ENCODE measurements at regions not wholly inside any gene's neighbourhood (a gene's known extent, or its start where the extent isn't known, plus 50 kb on each side); places are given as distances from the start of the nearest gene placed in this dataset.

DNA sequence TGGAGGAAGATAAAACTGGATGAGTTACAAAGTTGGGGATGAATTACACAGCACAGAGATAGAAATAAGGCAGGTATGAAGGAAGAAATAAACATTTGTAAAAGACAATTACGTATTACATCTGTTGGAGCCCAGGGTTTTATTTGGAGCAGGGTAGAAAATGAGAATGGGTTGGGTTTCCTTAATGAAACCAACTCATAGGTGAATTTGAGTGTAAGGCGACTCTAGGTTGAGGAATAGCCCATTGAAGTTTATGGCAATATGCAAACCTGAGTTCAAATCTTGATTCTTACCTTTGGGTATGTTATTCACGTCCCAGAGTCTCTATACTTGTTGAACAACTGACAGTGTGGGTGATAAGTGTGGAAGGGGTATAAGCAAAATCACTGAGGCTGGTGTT lies 422.3 kb upstream of the WWC1 start:
- ATAC-seq (ENCODE audit: low read depth in 2 of 2) = no peak

GRCh38 chr5:167870055-167870454 lies 421.4 kb upstream of the WWC1 start:
- no peaks in the 10 kb centered on the region for H3K27me3 ChIP-seq (ENCODE audit: control insufficient read depth, insufficient read depth, low read length)
- H3K4me1 ChIP-seq (ENCODE audit: control insufficient read depth, insufficient read depth, low read length, poor library complexity, severe bottlenecking) = no peaks in the 10 kb centered on the region
- no peak for ATAC-seq (ENCODE audit: low read depth in 2 of 2)
- Mint-ChIP-seq H3K27ac (no peak overlapping the region), H3K27me3 (no peaks in the 10 kb centered on the region), H3K4me1 (no peaks in the 10 kb centered on the region), H3K9me3 (peaks cover 0 to 7% (median 3%) of the 10 kb centered on the region in 7 donors), H3K36me3 (no peaks in the 10 kb centered on the region), H3K4me3 (no peak overlapping the region)
- no peak overlapping the region for H3K27ac ChIP-seq (ENCODE audit: insufficient read depth, low read length, poor library complexity, severe bottlenecking)
- no peaks in the 10 kb centered on the region for H3K36me3 ChIP-seq (ENCODE audit: control insufficient read depth, insufficient read depth, low read length)
- H3K4me3 ChIP-seq (ENCODE audit: low read depth, low read length) = no peak overlapping the region
- H3K9me3 ChIP-seq (ENCODE audit: control insufficient read depth in 2 of 2, low read length in 2 of 2) = no peaks in the 10 kb centered on the region
- no peak for DNase-seq

More for the DNA sequence above, 422.3 kb upstream of the WWC1 start:
- no peaks in the 10 kb centered on the region for H3K27me3 ChIP-seq (ENCODE audit: control insufficient read depth, insufficient read depth, low read length)
- H3K27ac ChIP-seq (ENCODE audit: insufficient read depth, low read length, poor library complexity, severe bottlenecking) = no peak overlapping the region
- no peaks in the 10 kb centered on the region for H3K36me3 Mint-ChIP-seq
- H3K4me1 ChIP-seq (ENCODE audit: control insufficient read depth, insufficient read depth, low read length, poor library complexity, severe bottlenecking) = no peaks in the 10 kb centered on the region
- DNase-seq = no peak
- no peaks in the 10 kb centered on the region for H3K9me3 ChIP-seq (ENCODE audit: control insufficient read depth in 2 of 2, low read length in 2 of 2)
- no peak overlapping the region for H3K4me3 ChIP-seq (ENCODE audit: low read depth, low read length)
- no peaks in the 10 kb centered on the region for H3K27me3 Mint-ChIP-seq
- H3K9me3 Mint-ChIP-seq = peaks cover 0 to 4% (median 3%) of the 10 kb centered on the region in 7 donors
- H3K4me3 Mint-ChIP-seq = no peak overlapping the region
- no peaks in the 10 kb centered on the region for H3K4me1 Mint-ChIP-seq
- no peak overlapping the region for H3K27ac Mint-ChIP-seq
- H3K36me3 ChIP-seq (ENCODE audit: control insufficient read depth, insufficient read depth, low read length) = no peaks in the 10 kb centered on the region

DNA sequence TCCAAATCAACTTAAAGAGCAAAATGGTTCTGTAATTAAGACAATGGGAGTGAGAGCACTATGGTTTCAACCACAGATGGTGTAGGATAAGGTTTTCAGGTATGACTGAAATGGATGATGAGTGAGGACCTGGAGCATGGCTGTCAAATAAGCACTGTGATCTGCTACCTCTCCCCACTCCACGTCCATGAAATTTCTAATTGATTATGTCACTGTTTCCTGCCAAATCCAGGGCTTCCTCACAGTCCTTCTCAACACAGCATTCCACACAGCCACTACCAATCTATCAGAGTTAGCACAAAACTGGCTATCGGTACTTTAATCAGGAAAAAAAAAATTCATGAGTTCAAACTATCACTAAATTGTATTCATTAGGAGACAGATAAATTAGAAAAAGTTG lies 420.4 kb upstream of the WWC1 start:
- DNase-seq (no peak), ATAC-seq (ENCODE audit: low read depth in 2 of 2) (no peak)
- Mint-ChIP-seq H3K27ac (no peak overlapping the region), H3K4me1 (no peaks in the 10 kb centered on the region), H3K9me3 (peaks cover 1 to 12% (median 5%) of the 10 kb centered on the region in 7 donors), H3K36me3 (no peaks in the 10 kb centered on the region), H3K4me3 (no peak overlapping the region), H3K27me3 (no peaks in the 10 kb centered on the region)
- no peaks in the 10 kb centered on the region for H3K4me1 ChIP-seq (ENCODE audit: control insufficient read depth, insufficient read depth, low read length, poor library complexity, severe bottlenecking)
- no peaks in the 10 kb centered on the region for H3K36me3 ChIP-seq (ENCODE audit: control insufficient read depth, insufficient read depth, low read length)
- no peak overlapping the region for H3K4me3 ChIP-seq (ENCODE audit: low read depth, low read length)
- no peak overlapping the region for H3K27ac ChIP-seq (ENCODE audit: insufficient read depth, low read length, poor library complexity, severe bottlenecking)
- no peaks in the 10 kb centered on the region for H3K27me3 ChIP-seq (ENCODE audit: control insufficient read depth, insufficient read depth, low read length)
- H3K9me3 ChIP-seq (ENCODE audit: control insufficient read depth in 2 of 2, low read length in 2 of 2) = no peaks in the 10 kb centered on the region

DNA sequence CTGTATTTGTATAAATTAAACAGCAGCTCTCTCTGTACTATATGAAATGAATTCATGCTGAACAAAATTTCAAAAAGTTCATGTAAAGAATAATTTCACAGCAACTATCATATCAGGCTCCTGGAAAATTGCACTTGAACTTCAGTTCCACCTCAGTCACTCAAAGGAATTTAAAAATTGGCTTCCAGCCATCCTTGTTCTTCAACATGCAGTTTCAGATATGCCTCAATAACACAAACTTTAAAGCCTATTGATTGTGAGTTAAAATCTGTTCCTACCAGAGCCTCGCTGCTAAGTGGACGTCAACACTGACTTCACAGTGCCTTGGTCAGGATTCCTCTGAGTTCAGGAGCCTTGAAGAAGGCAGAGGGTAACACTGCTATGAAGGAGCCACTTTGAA lies 418.7 kb upstream of the WWC1 start:
- Mint-ChIP-seq H3K27ac (no peak overlapping the region), H3K4me1 (no peaks in the 10 kb centered on the region)

DNA sequence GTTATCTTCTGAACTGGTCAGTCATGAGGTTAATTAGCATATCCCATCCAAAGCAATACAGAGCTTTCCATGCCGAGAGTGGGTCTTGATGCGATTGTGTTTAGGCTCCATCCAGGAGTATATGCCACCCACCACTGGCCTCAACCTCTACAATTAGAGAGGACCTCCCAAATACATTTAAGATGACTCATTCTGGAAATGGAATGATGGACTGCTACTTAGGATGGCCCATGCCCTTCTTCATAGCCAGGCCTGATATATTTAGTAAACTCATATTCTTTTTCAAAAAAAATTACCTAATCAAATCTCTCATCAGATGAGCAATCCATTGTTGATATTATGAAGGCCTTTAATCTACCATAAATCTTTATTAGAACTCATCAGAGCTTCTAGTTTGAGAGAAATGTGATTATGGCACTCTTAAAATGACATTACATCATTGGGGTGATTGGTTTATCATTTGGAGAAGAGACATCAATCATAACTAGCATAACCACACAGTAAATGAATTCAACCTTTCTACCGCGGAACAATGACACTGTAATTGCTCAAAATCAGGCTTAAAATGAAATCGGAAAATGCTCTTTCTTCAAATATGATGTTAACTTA lies 414.2 kb upstream of the WWC1 start:
- Mint-ChIP-seq H3K9me3 (peaks cover 0 to 12% (median 5%) of the 10 kb centered on the region in 7 donors), H3K27ac (no peak overlapping the region), H3K36me3 (no peaks in the 10 kb centered on the region), H3K4me1 (no peaks in the 10 kb centered on the region), H3K4me3 (no peak overlapping the region), H3K27me3 (no peaks in the 10 kb centered on the region)
- Histone ChIP-seq H3K27me3 (ENCODE audit: control insufficient read depth, insufficient read depth, low read length) (no peaks in the 10 kb centered on the region), H3K27ac (ENCODE audit: insufficient read depth, low read length, poor library complexity, severe bottlenecking) (no peak overlapping the region), H3K4me3 (ENCODE audit: low read depth, low read length) (no peak overlapping the region), H3K4me1 (ENCODE audit: control insufficient read depth, insufficient read depth, low read length, poor library complexity, severe bottlenecking) (no peaks in the 10 kb centered on the region), H3K9me3 (ENCODE audit: control insufficient read depth in 2 of 2, low read length in 2 of 2) (no peaks in the 10 kb centered on the region), H3K36me3 (ENCODE audit: control insufficient read depth, insufficient read depth, low read length) (no peaks in the 10 kb centered on the region)
- no peak for DNase-seq
- no peak for ATAC-seq (ENCODE audit: low read depth in 2 of 2)

More for the DNA sequence above, 418.7 kb upstream of the WWC1 start:
- Mint-ChIP-seq H3K36me3 (no peaks in the 10 kb centered on the region), H3K27me3 (no peaks in the 10 kb centered on the region), H3K9me3 (peaks cover 0 to 12% (median 7%) of the 10 kb centered on the region in 7 donors), H3K4me3 (no peak overlapping the region)
- Histone ChIP-seq H3K36me3 (ENCODE audit: control insufficient read depth, insufficient read depth, low read length) (no peaks in the 10 kb centered on the region), H3K27me3 (ENCODE audit: control insufficient read depth, insufficient read depth, low read length) (no peaks in the 10 kb centered on the region), H3K4me3 (ENCODE audit: low read depth, low read length) (no peak overlapping the region), H3K4me1 (ENCODE audit: control insufficient read depth, insufficient read depth, low read length, poor library complexity, severe bottlenecking) (no peaks in the 10 kb centered on the region), H3K27ac (ENCODE audit: insufficient read depth, low read length, poor library complexity, severe bottlenecking) (no peak overlapping the region), H3K9me3 (ENCODE audit: control insufficient read depth in 2 of 2, low read length in 2 of 2) (no peaks in the 10 kb centered on the region)
- ATAC-seq (ENCODE audit: low read depth in 2 of 2) (no peak), DNase-seq (no peak)

- Histone ChIP-seq H3K4me1 (ENCODE audit: control insufficient read depth, insufficient read depth, low read length, poor library complexity, severe bottlenecking) (no peaks in the 10 kb centered on the region), H3K27ac (ENCODE audit: insufficient read depth, low read length, poor library complexity, severe bottlenecking) (no peak overlapping the region), H3K4me3 (ENCODE audit: low read depth, low read length) (no peak overlapping the region), H3K9me3 (ENCODE audit: control insufficient read depth in 2 of 2, low read length in 2 of 2) (no peaks in the 10 kb centered on the region), H3K36me3 (ENCODE audit: control insufficient read depth, insufficient read depth, low read length) (no peaks in the 10 kb centered on the region), H3K27me3 (ENCODE audit: control insufficient read depth, insufficient read depth, low read length) (no peaks in the 10 kb centered on the region)
- no peaks in the 10 kb centered on the region for H3K36me3 Mint-ChIP-seq
- H3K4me3 Mint-ChIP-seq = no peak overlapping the region
- DNase-seq (no peak), ATAC-seq (ENCODE audit: low read depth in 2 of 2) (no peak)
- H3K27me3 Mint-ChIP-seq = no peaks in the 10 kb centered on the region
- no peaks in the 10 kb centered on the region for H3K4me1 Mint-ChIP-seq
- H3K27ac Mint-ChIP-seq = no peak overlapping the region
- H3K9me3 Mint-ChIP-seq = peaks cover 0 to 15% (median 5%) of the 10 kb centered on the region in 7 donors
These were observed 413.5 kb upstream of the WWC1 start for GRCh38 chr5:167877924-167878323.

GRCh38 chr5:167880420-167880819 lies 411.0 kb upstream of the WWC1 start:
- Mint-ChIP-seq H3K4me1 (no peaks in the 10 kb centered on the region), H3K9me3 (peaks cover 0 to 13% (median 9%) of the 10 kb centered on the region in 7 donors), H3K36me3 (no peaks in the 10 kb centered on the region), H3K27ac (no peak overlapping the region), H3K27me3 (no peaks in the 10 kb centered on the region), H3K4me3 (no peak overlapping the region)
- Histone ChIP-seq H3K27ac (ENCODE audit: insufficient read depth, low read length, poor library complexity, severe bottlenecking) (no peak overlapping the region), H3K36me3 (ENCODE audit: control insufficient read depth, insufficient read depth, low read length) (no peaks in the 10 kb centered on the region), H3K9me3 (ENCODE audit: control insufficient read depth in 2 of 2, low read length in 2 of 2) (no peaks in the 10 kb centered on the region), H3K27me3 (ENCODE audit: control insufficient read depth, insufficient read depth, low read length) (no peaks in the 10 kb centered on the region), H3K4me1 (ENCODE audit: control insufficient read depth, insufficient read depth, low read length, poor library complexity, severe bottlenecking) (no peaks in the 10 kb centered on the region), H3K4me3 (ENCODE audit: low read depth, low read length) (no peak overlapping the region)
- no peak for ATAC-seq (ENCODE audit: low read depth in 2 of 2)
- no peak for DNase-seq

GRCh38 chr5:167881041-167881440 lies 410.4 kb upstream of the WWC1 start:
- Histone ChIP-seq H3K27me3 (ENCODE audit: control insufficient read depth, insufficient read depth, low read length) (no peaks in the 10 kb centered on the region), H3K9me3 (ENCODE audit: control insufficient read depth in 2 of 2, low read length in 2 of 2) (no peaks in the 10 kb centered on the region), H3K4me3 (ENCODE audit: low read depth, low read length) (no peak overlapping the region), H3K4me1 (ENCODE audit: control insufficient read depth, insufficient read depth, low read length, poor library complexity, severe bottlenecking) (no peaks in the 10 kb centered on the region), H3K36me3 (ENCODE audit: control insufficient read depth, insufficient read depth, low read length) (no peaks in the 10 kb centered on the region), H3K27ac (ENCODE audit: insufficient read depth, low read length, poor library complexity, severe bottlenecking) (no peak overlapping the region)
- no peak overlapping the region for H3K4me3 Mint-ChIP-seq
- H3K27ac Mint-ChIP-seq = no peak overlapping the region
- H3K9me3 Mint-ChIP-seq = peaks cover 0 to 11% (median 6%) of the 10 kb centered on the region in 7 donors
- H3K4me1 Mint-ChIP-seq = no peaks in the 10 kb centered on the region
- ATAC-seq (ENCODE audit: low read depth in 2 of 2) (no peak), DNase-seq (no peak)
- no peaks in the 10 kb centered on the region for H3K36me3 Mint-ChIP-seq
- no peaks in the 10 kb centered on the region for H3K27me3 Mint-ChIP-seq
